ENCODE measurements at regions not wholly inside any gene's neighbourhood (a gene's known extent, or its start where the extent isn't known, plus 50 kb on each side); places are given as distances from the start of the nearest gene placed in this dataset.

DNA sequence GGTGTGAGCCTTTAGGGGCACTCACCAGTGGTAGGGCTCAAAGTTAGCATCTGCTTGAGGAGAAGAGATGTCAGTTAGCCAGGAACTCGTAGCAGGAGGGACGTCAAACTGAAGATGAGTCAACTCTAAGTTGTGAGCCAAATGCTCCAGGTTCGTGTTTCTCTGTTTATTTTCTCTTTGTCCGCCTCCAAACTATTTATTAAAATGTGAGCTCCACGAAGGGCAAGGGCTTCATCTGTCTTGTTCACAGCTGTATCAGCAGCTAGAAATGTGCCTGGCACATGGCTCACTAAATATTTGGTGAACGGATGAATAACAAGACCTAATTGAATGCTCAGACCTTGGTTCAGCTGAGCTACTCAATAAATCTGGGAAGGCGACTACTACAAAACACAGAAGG, 248.9 kb downstream of the BCOR start:
- TF ChIP-seq ZNF658 (tag by site-specific recombination; IDR thresholded peaks at IDR 0.05), result no peak
- ChIA-PET POLR2A (no interaction called here), CTCF (no interaction called here)
- Histone ChIP-seq H3K4me1 (ENCODE audit: control insufficient read depth, insufficient read depth, low read length) (no peaks in the 10 kb centered on the region), H3K27ac (ENCODE audit: extremely low read depth, low read depth, low read length) (no peak overlapping the region), H3K4me3 (ENCODE audit: low read depth, low read length) (no peak overlapping the region), H3K9me3 (ENCODE audit: control insufficient read depth, insufficient read depth, low read depth, low read length) (no peaks in the 10 kb centered on the region), H3K36me3 (ENCODE audit: control insufficient read depth in 2 of 2, insufficient read depth in 1 of 2, low read length in 2 of 2) (no peaks in the 10 kb centered on the region)

DNA sequence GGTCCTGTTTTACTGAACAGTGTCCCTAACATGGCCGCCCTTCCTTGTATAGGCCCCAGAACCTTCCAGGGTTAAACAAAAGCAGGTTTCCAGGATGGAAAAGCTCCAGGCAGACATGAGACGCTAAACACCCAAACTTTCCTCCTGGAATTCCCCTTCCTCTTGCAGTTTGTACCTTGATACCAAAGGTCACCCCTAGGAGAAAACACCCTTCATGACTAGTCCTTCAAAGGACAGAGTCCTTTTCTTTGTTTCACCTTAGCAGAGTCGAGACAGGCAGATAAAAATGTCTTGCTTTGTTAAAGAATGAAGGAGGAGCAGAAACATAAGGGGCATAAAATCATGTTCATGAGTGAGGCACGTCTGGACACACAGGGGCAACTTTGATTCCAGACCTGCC, 247.5 kb downstream of the BCOR start:
- TF ChIP-seq ZNF610 (tag by site-specific recombination; IDR thresholded peaks at IDR 0.05; ENCODE audit: borderline replicate concordance) (no peak), ZNF112 (tag by site-specific recombination; IDR thresholded peaks at IDR 0.05) (no peak)

DNA sequence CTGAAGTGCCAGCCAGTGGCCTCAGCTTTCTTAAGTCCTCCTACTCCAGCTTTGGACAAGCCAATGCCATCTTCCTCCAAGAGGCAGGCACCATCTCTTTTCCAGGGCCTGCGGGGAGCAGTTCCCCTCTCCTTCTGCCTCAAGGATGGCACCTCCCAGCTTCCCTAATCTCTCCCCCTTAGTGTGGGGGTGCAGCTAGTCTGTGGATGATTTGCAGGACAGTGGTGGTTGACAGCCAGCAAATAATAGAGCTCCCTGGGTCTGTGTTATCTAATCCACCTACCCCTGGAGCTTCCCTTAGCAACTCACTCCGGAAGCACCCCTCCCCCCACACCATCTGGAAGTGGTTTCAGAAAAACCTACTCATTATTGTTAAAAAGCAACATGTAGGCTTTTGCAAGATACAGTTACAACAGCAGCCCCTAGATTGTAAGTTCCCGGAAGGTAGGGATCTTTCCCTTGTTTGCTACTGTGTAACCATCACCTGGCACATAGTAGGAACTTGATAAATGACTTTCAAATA, 247.1 kb downstream of the BCOR start:
- ChIA-PET POLR2A (interaction anchor here (0.9 kb wide), 1 partner anchor 163 kb away, joined by 3 read pairs; no protein-coding TSS in a partner anchor), CTCF (interaction anchor here (0.8 kb wide), 1 partner anchor 15 kb away, joined by 3 read pairs; no protein-coding TSS in a partner anchor)
- H3K36me3 ChIP-seq (ENCODE audit: control insufficient read depth in 2 of 2, insufficient read depth in 1 of 2, low read length in 2 of 2), result no peaks in the 10 kb centered on the region
- H3K27ac ChIP-seq (ENCODE audit: extremely low read depth, low read depth, low read length), result no peak overlapping the region
- no peaks in the 10 kb centered on the region for H3K9me3 ChIP-seq (ENCODE audit: control insufficient read depth, insufficient read depth, low read depth, low read length)
- no peaks in the 10 kb centered on the region for H3K4me1 ChIP-seq (ENCODE audit: control insufficient read depth, insufficient read depth, low read length)
- no peak overlapping the region for H3K4me3 ChIP-seq (ENCODE audit: low read depth, low read length)
- 0 out of 2 replicates have a peak, but pooled peaks have one; percentile 79 for TF ChIP-seq TRIM28 (IDR thresholded peaks at IDR 0.05; ENCODE audit: borderline replicate concordance, low read length)
- TF ChIP-seq EGR2 (tag by site-specific recombination; IDR thresholded peaks at IDR 0.05; ENCODE audit: low read depth), result peak; percentile 57; the same call in 1 of the 2 replicates
- peak; percentile 59 for TF ChIP-seq OSR2 (tag by site-specific recombination; IDR thresholded peaks at IDR 0.05)
- TF ChIP-seq, protein P1, sequence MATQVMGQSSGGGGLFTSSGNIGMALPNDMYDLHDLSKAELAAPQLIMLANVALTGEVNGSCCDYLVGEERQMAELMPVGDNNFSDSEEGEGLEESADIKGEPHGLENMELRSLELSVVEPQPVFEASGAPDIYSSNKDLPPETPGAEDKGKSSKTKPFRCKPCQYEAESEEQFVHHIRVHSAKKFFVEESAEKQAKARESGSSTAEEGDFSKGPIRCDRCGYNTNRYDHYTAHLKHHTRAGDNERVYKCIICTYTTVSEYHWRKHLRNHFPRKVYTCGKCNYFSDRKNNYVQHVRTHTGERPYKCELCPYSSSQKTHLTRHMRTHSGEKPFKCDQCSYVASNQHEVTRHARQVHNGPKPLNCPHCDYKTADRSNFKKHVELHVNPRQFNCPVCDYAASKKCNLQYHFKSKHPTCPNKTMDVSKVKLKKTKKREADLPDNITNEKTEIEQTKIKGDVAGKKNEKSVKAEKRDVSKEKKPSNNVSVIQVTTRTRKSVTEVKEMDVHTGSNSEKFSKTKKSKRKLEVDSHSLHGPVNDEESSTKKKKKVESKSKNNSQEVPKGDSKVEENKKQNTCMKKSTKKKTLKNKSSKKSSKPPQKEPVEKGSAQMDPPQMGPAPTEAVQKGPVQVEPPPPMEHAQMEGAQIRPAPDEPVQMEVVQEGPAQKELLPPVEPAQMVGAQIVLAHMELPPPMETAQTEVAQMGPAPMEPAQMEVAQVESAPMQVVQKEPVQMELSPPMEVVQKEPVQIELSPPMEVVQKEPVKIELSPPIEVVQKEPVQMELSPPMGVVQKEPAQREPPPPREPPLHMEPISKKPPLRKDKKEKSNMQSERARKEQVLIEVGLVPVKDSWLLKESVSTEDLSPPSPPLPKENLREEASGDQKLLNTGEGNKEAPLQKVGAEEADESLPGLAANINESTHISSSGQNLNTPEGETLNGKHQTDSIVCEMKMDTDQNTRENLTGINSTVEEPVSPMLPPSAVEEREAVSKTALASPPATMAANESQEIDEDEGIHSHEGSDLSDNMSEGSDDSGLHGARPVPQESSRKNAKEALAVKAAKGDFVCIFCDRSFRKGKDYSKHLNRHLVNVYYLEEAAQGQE (tag by site-specific recombination; IDR thresholded peaks at IDR 0.05), result no peak
- TF ChIP-seq, protein P2, sequence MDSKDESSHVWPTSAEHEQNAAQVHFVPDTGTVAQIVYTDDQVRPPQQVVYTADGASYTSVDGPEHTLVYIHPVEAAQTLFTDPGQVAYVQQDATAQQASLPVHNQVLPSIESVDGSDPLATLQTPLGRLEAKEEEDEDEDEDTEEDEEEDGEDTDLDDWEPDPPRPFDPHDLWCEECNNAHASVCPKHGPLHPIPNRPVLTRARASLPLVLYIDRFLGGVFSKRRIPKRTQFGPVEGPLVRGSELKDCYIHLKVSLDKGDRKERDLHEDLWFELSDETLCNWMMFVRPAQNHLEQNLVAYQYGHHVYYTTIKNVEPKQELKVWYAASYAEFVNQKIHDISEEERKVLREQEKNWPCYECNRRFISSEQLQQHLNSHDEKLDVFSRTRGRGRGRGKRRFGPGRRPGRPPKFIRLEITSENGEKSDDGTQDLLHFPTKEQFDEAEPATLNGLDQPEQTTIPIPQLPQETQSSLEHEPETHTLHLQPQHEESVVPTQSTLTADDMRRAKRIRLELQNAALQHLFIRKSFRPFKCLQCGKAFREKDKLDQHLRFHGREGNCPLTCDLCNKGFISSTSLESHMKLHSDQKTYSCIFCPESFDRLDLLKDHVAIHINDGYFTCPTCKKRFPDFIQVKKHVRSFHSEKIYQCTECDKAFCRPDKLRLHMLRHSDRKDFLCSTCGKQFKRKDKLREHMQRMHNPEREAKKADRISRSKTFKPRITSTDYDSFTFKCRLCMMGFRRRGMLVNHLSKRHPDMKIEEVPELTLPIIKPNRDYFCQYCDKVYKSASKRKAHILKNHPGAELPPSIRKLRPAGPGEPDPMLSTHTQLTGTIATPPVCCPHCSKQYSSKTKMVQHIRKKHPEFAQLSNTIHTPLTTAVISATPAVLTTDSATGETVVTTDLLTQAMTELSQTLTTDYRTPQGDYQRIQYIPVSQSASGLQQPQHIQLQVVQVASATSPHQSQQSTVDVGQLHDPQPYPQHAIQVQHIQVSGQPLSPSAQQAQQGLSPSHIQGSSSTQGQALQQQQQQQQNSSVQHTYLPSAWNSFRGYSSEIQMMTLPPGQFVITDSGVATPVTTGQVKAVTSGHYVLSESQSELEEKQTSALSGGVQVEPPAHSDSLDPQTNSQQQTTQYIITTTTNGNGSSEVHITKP (tag by site-specific recombination; IDR thresholded peaks at IDR 0.05), result peak; percentile 19; the same call in 1 of the 2 replicates
- no peak for TF ChIP-seq ZXDB (tag by site-specific recombination; IDR thresholded peaks at IDR 0.05)
- no peak for TF ChIP-seq RBAK (tag by site-specific recombination; IDR thresholded peaks at IDR 0.05)
- TF ChIP-seq GLIS1 (tag by site-specific recombination; IDR thresholded peaks at IDR 0.05), result peak; percentile 60
- no peak for TF ChIP-seq ZNF660 (tag by site-specific recombination; IDR thresholded peaks at IDR 0.05)
- no peak for TF ChIP-seq YY2 (tag by site-specific recombination; IDR thresholded peaks at IDR 0.05)
- TF ChIP-seq, protein P3, sequence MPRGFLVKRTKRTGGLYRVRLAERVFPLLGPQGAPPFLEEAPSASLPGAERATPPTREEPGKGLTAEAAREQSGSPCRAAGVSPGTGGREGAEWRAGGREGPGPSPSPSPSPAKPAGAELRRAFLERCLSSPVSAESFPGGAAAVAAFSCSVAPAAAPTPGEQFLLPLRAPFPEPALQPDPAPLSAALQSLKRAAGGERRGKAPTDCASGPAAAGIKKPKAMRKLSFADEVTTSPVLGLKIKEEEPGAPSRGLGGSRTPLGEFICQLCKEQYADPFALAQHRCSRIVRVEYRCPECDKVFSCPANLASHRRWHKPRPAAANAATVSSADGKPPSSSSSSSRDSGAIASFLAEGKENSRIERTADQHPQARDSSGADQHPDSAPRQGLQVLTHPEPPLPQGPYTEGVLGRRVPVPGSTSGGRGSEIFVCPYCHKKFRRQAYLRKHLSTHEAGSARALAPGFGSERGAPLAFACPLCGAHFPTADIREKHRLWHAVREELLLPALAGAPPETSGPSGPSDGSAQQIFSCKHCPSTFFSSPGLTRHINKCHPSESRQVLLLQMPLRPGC (tag by site-specific recombination; IDR thresholded peaks at IDR 0.05), result no peak

More for the DNA sequence above, 247.5 kb downstream of the BCOR start:
- no peak overlapping the region for H3K27ac ChIP-seq (ENCODE audit: extremely low read depth, low read depth, low read length)
- POLR2A ChIA-PET, result interaction anchor here (0.7 to 0.9 kb wide), 2 partner anchors 28 to 163 kb away, joined by 3 to 4 read pairs; no protein-coding TSS in a partner anchor
- no peak overlapping the region for H3K4me3 ChIP-seq (ENCODE audit: low read depth, low read length)
- CTCF ChIA-PET, result interaction anchor here (0.6 to 0.8 kb wide), 2 partner anchors 15 to 503 kb away, joined by 3 read pairs; no protein-coding TSS in a partner anchor
- no peaks in the 10 kb centered on the region for H3K4me1 ChIP-seq (ENCODE audit: control insufficient read depth, insufficient read depth, low read length)
- no peaks in the 10 kb centered on the region for H3K36me3 ChIP-seq (ENCODE audit: control insufficient read depth in 2 of 2, insufficient read depth in 1 of 2, low read length in 2 of 2)
- no peaks in the 10 kb centered on the region for H3K9me3 ChIP-seq (ENCODE audit: control insufficient read depth, insufficient read depth, low read depth, low read length)

Data from HEK293 (cell line).